HG02938 (cell line): ENCODE measurements at regions not wholly inside any gene's neighbourhood (a gene's known extent, or its start where the extent isn't known, plus 50 kb on each side); places are given as distances from the start of the nearest gene placed in this dataset.
"Not testable (repeated sequence)": the region's sequence is repeated elsewhere in the genome, so short reads cannot be mapped to it uniquely, and the experiment has no call there.

Source experiments
- ATAC-seq: cut with Tn5 transposase; IDR thresholded peaks from one replicate; pipeline ENCODE4 v1.9.1; 2021; ENCODE audit warnings: mild to moderate bottlenecking, moderate library complexity; ENCODE audit not compliant: unreplicated experiment

DNA sequence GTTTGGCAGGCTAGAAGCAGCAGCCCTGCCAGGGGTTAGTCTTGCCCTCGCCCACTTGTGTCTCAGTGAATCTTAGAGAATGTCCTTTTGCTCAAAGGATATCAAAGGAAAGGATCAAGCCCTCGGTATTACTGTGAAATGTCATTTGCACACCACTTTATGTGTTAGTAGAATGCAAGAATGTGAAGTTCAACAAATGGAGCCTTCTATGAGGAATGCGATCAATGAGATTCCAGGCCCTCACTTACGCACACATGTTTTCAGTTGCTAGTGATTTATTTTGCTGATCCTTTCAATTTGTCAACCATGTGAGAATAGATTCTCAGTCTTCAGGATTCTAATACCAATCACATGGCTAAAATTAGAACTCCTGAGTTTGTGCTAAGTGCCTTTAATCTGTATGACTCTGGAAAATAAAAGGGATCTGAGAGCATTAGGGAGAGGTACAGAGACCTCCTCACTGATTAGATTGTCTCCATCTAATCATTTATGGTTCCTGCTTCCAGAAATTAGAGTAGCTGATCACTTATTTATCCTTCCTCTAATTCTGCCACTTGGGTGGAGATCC is 123.0 kb upstream of the SP4 start:
- ATAC-seq, result no peak

DNA sequence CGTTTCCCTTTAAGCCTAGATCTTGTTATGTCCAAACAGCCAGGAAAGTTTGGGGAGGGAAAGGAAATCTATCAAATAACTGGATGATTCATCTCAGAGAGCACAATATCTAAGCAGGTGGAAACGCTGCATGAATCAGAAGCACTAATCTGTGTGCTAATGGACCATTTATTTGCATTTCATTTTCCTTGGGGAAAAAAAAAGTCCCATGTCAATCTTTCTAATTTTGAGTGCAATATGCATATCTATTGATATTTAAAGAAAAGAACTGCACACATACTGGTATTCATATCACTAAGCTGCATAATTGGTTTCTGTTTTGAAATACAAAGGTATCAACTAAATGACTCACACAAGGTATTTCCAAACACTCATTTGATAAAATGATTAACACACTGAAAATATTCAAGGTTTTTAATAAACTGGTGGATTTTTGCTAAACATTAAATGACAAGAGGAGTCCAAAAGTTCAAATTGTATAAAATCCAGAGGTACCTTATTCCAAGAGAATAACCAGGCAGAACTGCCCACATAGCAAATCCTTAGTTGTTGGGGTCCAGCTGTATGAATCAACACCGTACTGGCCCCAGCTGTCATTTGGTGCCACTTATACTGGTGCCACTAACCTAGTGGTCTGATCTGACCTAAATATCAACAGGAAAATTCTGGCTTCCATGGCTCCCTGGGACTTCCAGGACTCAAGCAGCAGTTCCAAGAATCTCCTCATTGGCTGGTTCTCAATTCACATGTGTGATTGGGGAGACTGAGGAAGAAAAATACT is 122.2 kb upstream of the SP4 start:
- peak; percentile 69 for ATAC-seq

DNA sequence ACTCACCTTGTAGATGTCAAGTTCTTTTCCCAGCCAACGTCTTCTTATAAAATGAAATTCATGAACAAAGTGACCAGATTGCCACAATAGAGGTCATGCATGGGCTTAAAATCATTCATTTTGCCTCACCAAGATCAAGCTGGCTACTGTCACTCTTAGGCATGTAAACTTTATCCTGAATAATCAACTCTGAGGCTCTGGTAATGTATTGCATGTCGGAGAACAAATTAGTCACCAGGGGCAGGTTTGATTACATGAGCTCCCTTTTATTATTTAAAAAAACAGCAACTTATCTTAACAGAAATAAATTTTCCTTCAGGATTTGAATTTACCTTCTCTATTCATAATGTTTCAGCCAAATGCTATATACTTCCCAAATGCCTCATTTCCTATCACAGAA is 112.9 kb upstream of the SP4 start:
- ATAC-seq, result no peak

DNA sequence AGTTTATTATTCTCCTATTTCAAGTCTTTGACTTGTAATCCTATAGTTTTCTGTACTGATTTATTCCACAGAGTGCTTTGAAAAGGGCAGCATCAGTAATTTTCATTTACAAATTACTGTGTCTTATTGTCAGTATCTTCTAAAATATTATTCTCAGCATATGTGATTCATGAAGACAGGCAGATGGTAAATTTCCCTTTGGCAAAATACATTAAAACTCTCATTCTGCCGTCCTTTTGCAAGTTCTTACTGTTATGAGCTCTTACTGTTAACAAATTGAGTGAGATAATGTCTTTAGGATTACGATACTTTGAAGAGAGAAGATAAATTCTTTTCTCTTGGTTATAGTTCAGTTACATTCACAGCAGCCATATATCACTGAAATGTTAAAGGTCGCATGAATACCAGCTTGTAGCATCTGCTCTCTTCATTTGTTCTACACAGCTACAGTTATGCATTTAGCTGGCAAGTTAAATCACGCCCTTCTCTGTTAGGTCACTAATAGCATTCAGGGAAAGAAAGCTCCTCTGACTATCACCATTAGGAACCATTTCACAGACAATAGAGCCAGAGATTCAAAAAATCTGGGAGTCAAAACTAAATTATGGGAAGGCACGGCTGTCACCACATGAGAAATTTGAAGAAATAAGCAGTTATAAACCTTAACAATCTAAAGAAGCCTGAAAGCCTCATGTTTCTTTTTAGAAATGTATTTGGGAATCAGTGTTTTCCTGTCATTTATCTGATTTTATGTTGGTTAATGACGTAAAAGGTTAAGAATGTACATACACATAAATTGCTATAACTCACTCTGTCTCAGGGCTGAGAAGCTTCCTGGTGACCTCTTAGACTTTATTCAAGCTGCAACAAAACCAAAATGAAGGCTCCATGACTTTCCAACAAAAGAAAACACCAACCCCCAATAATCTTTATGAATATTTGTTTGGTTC is 109.6 kb upstream of the SP4 start:
- no peak for ATAC-seq

DNA sequence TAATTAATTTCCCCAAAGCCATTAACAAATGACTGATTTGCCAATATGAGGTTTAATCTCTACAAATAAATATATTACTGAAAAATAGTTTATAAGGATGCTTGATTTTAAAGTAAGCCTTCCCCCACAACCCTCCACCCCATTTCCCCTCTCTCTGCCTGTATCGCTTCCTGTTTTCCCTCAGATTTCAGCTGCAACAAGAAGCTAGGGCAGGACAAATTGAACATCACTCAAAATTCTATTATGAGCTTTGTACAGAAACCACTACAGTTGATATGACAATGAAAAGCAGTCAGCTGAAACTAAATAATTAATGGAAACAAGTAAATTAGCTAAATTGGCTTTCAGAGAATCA is 109.0 kb upstream of the SP4 start:
- ATAC-seq, result no peak

DNA sequence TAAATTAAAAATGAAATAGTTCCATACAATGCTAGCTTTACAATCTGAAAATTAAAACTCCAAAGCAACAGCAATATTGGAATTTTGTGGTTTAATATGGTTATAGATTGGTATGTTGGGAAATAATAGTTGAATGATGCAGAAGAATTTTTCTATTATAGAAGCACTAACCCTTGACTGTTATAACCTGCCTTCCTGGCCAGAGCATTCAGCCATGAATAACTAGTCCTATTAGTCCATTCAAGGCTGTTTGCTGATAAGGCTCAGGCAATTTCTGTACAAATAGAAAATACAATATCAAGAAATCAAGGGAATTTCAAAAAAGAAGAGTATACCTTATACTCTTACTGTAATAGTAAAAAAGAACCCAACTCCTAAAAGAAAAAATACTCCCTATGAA is 101.6 kb upstream of the SP4 start:
- ATAC-seq, result no peak

DNA sequence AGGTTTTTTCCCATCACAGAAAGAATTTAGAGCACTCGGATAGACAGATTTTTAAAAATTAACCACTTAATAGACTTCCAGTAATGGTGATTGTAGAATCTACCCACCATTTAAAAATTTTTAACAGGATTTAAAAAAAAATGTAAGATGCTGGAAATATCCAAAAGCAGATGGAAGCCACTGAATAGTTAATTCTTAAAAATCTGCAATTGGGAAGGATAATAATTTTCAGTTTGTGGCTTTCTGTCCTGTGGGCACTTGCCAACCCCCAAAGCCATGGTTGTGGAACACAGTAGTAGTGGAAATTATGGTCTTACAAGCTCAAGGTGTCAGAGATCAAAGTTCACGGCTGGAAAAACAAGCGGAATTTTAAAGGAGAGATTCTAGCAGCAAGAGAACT is 101.0 kb upstream of the SP4 start:
- no peak for ATAC-seq

DNA sequence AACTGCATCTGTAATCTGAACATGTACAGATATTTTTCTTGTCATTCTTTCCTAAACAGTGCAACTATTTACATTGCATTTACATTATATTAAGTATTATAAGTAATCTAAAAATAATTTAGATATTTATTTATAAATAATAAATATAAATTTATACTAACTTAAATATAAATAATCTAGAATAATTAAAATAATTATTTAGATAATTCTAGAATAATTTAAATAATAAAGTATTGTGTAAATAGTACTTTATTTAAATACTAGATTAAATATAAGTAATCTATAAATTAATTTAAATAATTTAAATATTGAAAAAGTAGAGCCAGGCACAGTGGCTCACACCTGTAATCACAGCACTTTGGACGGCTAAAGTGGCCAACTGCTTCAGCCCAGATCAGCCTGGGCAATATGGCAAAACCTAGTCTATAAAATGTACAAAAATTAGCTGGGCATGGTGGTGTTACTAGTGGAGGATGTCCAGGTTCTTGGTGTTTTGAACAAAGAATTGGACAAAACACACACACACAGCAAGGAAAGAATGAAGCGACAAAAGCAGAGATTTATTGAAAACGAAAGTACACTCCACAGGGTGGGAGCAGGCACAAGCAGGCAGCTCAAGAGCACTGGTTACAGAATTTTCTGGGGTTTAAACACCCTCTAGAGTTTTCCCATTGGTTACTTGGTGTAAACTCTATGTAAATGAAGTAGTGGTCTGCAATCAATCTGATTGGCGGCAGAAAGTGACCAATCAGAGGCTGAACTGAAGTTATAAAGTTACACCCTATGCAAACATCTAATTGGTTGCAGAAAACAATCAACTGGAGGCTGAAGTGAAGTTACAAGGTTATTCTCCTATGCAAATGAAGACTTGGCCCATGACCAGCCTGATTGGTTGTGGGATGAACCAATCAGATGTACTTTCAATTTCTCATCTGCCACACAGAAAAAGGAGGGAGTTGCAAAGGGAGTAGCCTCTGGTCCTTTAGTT is 100.2 kb upstream of the SP4 start:
- ATAC-seq, result no peak

DNA sequence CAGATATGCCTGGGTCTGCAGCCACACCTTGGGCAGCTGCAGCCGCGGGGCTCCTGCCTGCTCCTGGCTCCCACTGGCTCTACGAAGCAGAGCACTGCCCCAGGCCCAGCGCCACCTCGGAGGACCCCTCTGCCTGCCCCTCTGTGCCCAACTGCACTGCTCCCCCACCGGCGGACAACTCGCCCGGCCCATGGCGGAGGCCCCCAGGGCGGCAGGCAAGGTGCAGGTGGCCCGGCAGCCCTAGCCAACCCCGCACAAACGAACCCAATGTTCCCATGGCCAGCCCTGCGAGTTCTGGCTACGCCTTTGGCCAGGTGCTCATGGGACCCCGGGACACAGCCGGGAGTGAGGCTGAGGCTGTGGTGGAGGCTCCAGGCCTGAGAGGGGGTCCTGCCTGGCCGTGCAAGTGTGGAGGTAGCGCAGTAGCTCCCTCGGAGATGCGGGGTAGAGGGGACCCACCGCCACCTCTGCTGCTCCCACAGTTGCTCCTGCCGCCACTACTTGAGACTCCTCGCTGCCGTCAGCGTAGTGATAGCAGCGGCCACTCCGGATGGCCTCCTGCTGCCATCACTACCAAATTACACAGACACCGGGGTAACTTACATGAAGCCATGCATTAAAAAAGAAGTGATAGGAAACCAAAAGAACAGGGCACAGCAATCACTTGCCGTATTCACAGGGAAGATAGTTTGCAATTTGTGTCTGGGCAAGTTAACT is 97.3 kb upstream of the SP4 start:
- ATAC-seq, result no peak

DNA sequence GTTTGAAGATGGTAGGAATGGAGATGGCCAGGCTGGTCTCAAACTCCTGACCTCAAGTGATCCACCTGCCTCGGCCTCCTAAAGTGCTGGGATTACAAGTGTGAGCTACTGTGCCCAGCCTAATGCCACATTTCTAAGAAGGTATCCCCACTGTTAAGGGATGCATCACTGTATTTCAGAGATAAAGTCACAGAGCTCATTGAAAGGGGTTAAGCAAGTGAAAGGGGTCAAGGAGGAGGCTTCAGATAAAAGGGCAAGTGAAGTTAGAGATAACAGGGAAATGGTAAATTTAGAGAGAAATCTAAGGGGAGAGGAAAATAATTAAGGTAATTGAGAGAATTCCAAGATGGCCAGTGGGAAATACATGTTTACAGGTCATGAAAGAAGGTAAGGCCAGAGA is 93.0 kb upstream of the SP4 start:
- ATAC-seq, result no peak

DNA sequence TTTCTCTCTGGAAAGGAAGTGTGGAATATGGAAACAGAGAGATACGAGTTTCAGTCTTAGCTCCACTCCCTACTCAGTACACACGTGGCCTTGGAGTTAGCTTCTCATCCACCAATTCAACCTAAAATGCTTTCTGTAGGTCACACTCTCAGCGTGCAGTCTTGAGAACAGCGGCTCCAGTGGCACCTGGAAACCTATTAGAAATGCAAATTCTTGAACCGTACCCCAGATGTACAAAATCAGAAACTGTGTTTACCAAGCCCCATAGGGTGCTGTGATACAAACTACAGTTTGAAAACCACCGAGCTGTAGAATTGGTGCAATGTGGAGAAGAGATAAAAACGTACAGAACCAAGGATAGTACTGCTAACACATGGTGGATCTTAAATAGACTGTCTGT is 91.1 kb upstream of the SP4 start:
- ATAC-seq, result no peak

DNA sequence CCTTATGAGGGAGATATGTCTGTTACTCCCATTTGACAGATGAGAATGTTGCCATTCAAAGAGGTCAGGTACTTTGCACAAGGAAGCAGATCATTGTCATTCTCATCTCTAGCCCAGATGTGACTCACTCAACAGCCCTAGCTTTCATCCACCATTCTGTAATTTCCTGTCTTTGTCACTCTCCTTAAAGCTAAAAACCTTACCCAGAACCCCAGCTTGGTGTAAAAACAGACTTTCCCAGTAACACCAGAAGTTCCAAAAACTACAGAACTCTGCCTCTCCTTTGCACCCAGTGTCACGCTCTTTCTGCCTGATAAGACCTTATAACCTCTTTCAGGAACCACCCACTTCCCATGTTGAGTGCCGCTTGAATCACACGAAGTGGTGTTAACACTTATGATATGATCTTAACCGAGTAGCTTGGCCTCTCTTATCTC is 89.1 kb upstream of the SP4 start:
- ATAC-seq, result no peak

DNA sequence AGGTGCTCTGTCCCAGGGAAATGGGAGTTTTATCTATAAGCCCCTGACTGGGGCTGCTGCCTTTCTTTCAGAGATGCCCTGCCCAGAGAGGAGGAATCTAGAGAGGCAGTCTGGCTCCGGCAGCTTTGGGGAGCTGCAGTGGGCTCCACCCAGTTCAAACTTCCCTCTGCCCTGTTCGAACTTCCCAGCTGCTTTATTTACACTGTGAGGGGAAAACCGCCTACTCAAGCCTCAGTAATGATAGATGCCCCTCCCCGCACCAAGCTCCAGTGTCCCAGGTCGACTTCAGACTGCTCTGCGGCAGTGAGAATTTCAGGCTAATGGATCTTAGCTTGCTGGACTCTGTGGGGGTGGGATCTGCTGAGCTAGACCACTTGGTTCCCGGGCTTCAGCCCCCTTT is 83.0 kb upstream of the SP4 start:
- not testable (repeated sequence) for ATAC-seq

DNA sequence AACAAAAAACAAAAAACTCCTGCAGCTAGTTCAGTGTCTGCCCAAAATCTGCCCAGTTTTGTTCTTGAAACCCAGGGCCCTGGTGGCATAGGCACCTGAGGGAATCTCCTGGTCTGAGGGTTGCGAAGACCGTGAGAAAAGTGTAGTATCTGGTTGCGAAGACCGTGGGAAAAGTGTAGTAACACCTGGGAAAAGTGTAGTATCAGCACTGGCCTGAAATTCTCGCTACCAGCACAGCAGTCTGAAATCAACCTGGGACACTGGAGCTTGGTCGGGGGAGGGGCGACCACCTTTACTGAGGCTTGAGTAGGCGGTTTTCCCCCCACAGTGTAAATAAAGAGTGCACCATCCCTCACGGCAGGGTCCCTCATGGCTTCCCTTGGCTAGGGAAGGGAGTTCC is 82.5 kb upstream of the SP4 start:
- no peak for ATAC-seq

DNA sequence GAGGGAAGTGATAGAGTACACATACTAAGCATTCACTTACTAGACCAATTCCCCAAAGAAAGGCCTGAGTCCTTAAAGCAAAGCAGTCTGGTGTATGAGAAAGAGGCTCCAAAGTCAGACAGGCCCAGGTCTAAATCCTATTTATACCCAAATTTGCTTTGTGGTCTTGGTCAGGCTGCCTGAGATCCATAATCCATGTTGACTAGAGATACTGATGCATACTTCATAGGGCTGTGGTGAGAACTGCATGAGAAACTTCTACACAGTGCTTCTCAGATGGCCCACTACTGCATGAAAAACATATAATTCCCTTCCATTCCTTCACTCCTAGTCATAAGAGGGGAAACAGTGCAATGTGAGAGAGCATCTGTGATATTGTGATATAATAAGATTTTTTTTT is 81.6 kb upstream of the SP4 start:
- ATAC-seq, result no peak

DNA sequence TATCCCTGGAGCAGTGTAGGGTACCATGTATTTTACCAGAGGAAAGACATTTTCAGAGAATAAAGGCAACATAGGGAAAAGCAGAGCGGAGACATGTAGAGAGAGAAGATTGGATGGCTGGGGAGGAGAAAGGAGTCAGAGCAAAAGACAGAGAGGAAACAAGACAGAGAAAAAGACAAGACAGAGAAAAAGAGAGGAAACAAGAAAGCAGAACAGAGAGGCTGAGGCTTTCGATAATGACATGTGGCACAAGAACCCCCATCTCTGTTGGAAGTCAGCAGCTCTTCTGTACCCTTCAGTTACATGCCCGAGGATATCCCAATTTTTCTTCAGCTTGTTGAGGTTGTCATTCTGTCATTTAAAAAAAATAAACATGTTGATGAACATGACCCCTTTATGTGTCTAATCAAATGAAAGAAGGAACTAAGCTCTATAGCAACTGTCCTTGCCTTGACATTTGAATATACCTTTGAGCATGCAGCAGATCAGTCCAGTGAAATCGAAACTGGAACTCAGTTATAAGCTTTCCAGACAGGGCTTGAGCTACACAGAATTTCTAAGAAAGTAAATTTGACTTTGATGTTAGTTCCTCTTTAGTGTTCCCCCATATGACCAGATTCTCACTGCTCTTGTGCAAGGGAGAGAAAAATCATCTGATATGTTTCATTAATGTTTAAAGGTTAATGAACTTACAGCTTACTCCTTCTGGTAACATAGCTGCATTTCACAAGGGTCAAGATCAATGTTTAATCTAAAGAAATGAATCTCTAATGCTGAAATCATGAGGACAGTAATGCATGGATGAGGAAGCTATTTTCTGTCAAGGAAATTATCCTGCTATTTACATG is 75.1 kb upstream of the SP4 start:
- peak; percentile 87 for ATAC-seq

DNA sequence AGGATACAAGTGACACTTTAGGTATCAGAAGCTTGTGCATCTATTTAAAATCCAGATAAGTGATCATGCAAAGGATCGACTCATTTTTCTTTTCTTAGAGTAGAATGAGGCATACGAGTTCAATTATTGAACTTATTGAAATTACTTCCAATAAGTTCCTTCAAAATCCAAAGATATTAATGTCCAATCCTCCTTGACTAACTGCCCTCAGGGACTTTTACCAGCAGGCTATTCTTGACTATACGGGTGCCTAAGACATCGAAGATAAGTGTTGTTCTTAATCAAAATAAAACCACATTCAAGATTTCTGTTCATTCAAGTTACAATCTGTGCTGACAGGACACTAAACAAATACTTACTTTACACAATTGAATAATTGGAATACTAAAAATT is 74.5 kb upstream of the SP4 start:
- no peak for ATAC-seq

DNA sequence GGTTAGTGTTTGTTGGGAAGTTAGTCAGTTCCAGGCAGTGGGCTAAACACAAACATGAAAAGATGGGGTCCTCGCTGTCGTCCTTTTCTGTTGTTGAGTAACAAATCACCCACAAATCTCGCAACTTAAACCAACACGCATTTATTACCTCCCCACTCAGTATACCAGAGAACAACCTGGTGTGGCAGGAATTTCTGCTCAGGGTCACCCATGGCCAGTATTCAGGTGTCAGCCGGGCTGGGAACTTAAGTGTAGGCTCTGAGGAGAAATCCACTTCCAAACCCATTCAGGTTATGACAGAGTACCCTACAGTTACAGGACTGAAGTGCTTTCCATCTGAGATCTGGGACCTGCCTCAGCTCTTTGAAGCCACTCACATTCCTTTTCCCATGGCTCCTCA is 73.6 kb upstream of the SP4 start:
- ATAC-seq, result no peak

DNA sequence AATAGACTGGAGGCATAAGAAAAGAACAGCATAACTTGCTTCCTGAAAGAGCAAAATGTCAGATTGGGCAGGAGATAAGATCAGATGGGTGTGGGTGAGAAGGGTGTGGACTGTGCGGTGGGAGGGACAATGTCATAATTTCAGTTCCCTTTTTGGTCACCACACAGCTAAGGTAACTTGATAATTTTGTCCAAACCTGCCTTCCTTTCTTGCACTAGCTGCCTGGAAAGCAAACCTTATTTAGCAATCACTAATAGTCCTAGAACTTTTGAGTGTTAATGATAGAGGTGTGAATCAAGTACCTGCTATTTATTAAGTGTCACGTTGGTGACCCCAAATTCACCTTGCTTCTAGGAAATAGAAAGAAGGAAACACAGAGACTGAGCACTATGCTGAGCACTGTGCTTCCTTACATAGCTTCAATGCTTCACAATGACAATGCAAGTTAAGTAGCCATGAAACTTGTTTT is 72.4 kb upstream of the SP4 start:
- peak; percentile 83 for ATAC-seq
